Endodermal cell (in vitro differentiated cells): ENCODE measurements at regions not wholly inside any gene's neighbourhood (a gene's known extent, or its start where the extent isn't known, plus 50 kb on each side); places are given as distances from the start of the nearest gene placed in this dataset.

ENCODE experiments used
- DNase-seq: peaks from one replicate; pipeline ENCODE4 v3.0.0-alpha.2; 2017
- H3K27ac ChIP-seq: 2 replicates; pipeline ENCODE4 v1.5.1; 2013; ENCODE audit warnings: mild to moderate bottlenecking, low read depth, low read length, moderate library complexity
- H3K27me3 ChIP-seq: 2 replicates; pipeline ENCODE4 v1.6.1; 2013; ENCODE audit warnings: mild to moderate bottlenecking, low read length, moderate library complexity; ENCODE audit not compliant: insufficient read depth, control insufficient read depth, poor library complexity, severe bottlenecking
- H3K36me3 ChIP-seq: 2 replicates; pipeline ENCODE4 v1.7.0; 2013; ENCODE audit warnings: mild to moderate bottlenecking, low read length, moderate library complexity; ENCODE audit not compliant: control insufficient read depth, insufficient read depth
- H3K4me1 ChIP-seq: one replicate; pipeline ENCODE4 v1.7.0; 2013; ENCODE audit warnings: low read length; ENCODE audit not compliant: control insufficient read depth, insufficient read depth
- H3K4me3 ChIP-seq: 2 replicates; pipeline ENCODE4 v1.5.1; 2013; ENCODE audit warnings: mild to moderate bottlenecking, low read length, moderate library complexity
- H3K9ac ChIP-seq: 2 replicates; pipeline ENCODE4 v1.6.1; 2013; ENCODE audit warnings: mild to moderate bottlenecking, low read length, moderate library complexity; ENCODE audit not compliant: poor library complexity, severe bottlenecking; ENCODE audit errors: extremely low read depth
- H3K9me3 ChIP-seq: 2 replicates; pipeline ENCODE4 v1.6.1; 2013; ENCODE audit warnings: mild to moderate bottlenecking, low read length, moderate library complexity; ENCODE audit not compliant: control insufficient read depth
- H3K27ac Mint-ChIP-seq: 2 replicates; pipeline ENCODE4 v1.8.0; 2020; ENCODE audit warnings: mixed read lengths
- H3K27me3 Mint-ChIP-seq: 2 replicates; pipeline ENCODE4 v1.8.0; 2021; ENCODE audit warnings: mild to moderate bottlenecking, mixed read lengths; ENCODE audit not compliant: insufficient read depth
- H3K36me3 Mint-ChIP-seq: 2 replicates; pipeline ENCODE4 v1.8.0; 2020; ENCODE audit warnings: low read depth, mixed read lengths
- H3K4me1 Mint-ChIP-seq: 2 replicates; pipeline ENCODE4 v1.8.0; 2020; ENCODE audit warnings: mixed read lengths
- H3K4me3 Mint-ChIP-seq: 2 replicates; pipeline ENCODE4 v1.8.0; 2020; ENCODE audit warnings: mild to moderate bottlenecking, moderate library complexity, mixed read lengths
- H3K9me3 Mint-ChIP-seq: 2 replicates; pipeline ENCODE4 v1.8.0; 2020; ENCODE audit warnings: mild to moderate bottlenecking, mixed read lengths
- CTCF ChIP-seq: fragments of 200-600 bp; sonication (generic); conservative IDR thresholded peaks from 2 replicates; pipeline ENCODE4 v1.5.0; 2021; ENCODE audit warnings: antibody characterized with exemption, mild to moderate bottlenecking
- WGBS, 2 experiments: methylation state at CpG; one replicate each; pipeline versions ENCODE4 v1.1.5 to v1.1.7; 2013; ENCODE audit warnings: missing lambda C conversion rate in 2 of 2, mixed read lengths in 1 of 2; ENCODE audit not compliant: insufficient coverage in 1 of 2, insufficient read length in 1 of 2; 5-methylcytosine and 5-hydroxymethylcytosine counted together

GRCh38 chr22:48596111-48596850, 1231.4 kb downstream of the BRD1 start:
- H3K4me1 ChIP-seq: no peaks in the 10 kb centered on the region

GRCh38 chr22:48595511-48595905, 1232.2 kb downstream of the BRD1 start:
- Histone ChIP-seq H3K4me1 (no peaks in the 10 kb centered on the region), H3K9me3 (peaks cover 12% of the 10 kb centered on the region), H3K27ac (no peak overlapping the region), H3K9ac (no peak overlapping the region), H3K36me3 (peaks cover 22% of the 10 kb centered on the region), H3K27me3 (no peaks in the 10 kb centered on the region), H3K4me3 (no peak overlapping the region)
- no peak overlapping the region for H3K27ac Mint-ChIP-seq
- no peaks in the 10 kb centered on the region for H3K27me3 Mint-ChIP-seq
- no peak for TF ChIP-seq CTCF
- no peak for DNase-seq
- 75 to 88% methylated on average over 5 to 10 of the region's 10 CpGs for WGBS, 2 experiments
- H3K36me3 Mint-ChIP-seq: peaks cover 27% of the 10 kb centered on the region
- H3K4me1 Mint-ChIP-seq: no peaks in the 10 kb centered on the region
- no peak overlapping the region for H3K4me3 Mint-ChIP-seq
- peaks cover 7% of the 10 kb centered on the region for H3K9me3 Mint-ChIP-seq

More at GRCh38 chr22:48596111-48596850, 1231.4 kb downstream of the BRD1 start:
- H3K9ac ChIP-seq: no peak overlapping the region
- Mint-ChIP-seq H3K4me3 (no peak overlapping the region), H3K36me3 (peaks cover 27% of the 10 kb centered on the region), H3K9me3 (peaks cover 7% of the 10 kb centered on the region), H3K4me1 (no peaks in the 10 kb centered on the region), H3K27ac (no peak overlapping the region), H3K27me3 (no peaks in the 10 kb centered on the region)
- no peak for TF ChIP-seq CTCF
- peaks cover 12% of the 10 kb centered on the region for H3K9me3 ChIP-seq
- no peak overlapping the region for H3K27ac ChIP-seq
- H3K36me3 ChIP-seq: peaks cover 22% of the 10 kb centered on the region
- no peak overlapping the region for H3K4me3 ChIP-seq
- DNase-seq: no peak
- H3K27me3 ChIP-seq: no peaks in the 10 kb centered on the region
- WGBS, 2 experiments: 96 to 97% methylated on average over 19 to 24 of the region's 24 CpGs

GRCh38 chr22:48594757-48595510, 1232.7 kb downstream of the BRD1 start:
- TF ChIP-seq CTCF: no peak
- Mint-ChIP-seq H3K27me3 (no peaks in the 10 kb centered on the region), H3K36me3 (peaks cover 27% of the 10 kb centered on the region), H3K4me1 (no peaks in the 10 kb centered on the region), H3K9me3 (peaks cover 7% of the 10 kb centered on the region), H3K27ac (no peak overlapping the region), H3K4me3 (no peak overlapping the region)
- Histone ChIP-seq H3K9ac (no peak overlapping the region), H3K27me3 (no peaks in the 10 kb centered on the region), H3K27ac (no peak overlapping the region), H3K9me3 (peaks cover 12% of the 10 kb centered on the region), H3K4me3 (no peak overlapping the region), H3K4me1 (no peaks in the 10 kb centered on the region), H3K36me3 (peaks cover 22% of the 10 kb centered on the region)
- DNase-seq: no peak
- WGBS, 2 experiments: 94 to 98% methylated on average over 6 to 19 of the region's 19 CpGs
